A549 (cell line): ENCODE measurements at regions not wholly inside any gene's neighbourhood (a gene's known extent, or its start where the extent isn't known, plus 50 kb on each side); places are given as distances from the start of the nearest gene placed in this dataset.

ENCODE experiments used
- CTCF ChIP-seq: fragments of >200 bp; sonication (Bioruptor Twin); formaldehyde crosslinking; IDR thresholded peaks from 3 replicates; pipeline ENCODE4 v1.5.1; 2016
- EP300 ChIP-seq, 2 experiments: fragments of >200 bp; sonication (Bioruptor Twin); formaldehyde crosslinking; IDR thresholded peaks; 2 replicates in 1 of 2; 3 replicates in 1 of 2; pipeline ENCODE4 v1.6.1; 2016 to 2017
- FOXS1 ChIP-seq: fragments of 250-450 bp; sonication (Bioruptor Pico); IDR thresholded peaks from 2 replicates; pipeline ENCODE4 v1.5.0; 2020; ENCODE audit warnings: mild to moderate bottlenecking, moderate library complexity
- MAZ ChIP-seq: fragments of 150-350 bp; IDR thresholded peaks from 2 replicates; pipeline ENCODE4 v1.6.1; 2014; ENCODE audit warnings: antibody characterized with exemption, low read depth, low read length, borderline replicate concordance
- NFE2L2 ChIP-seq: fragments of 150-350 bp; conservative IDR thresholded peaks from 2 replicates; pipeline ENCODE4 v1.6.1; 2014; ENCODE audit warnings: low read length
- POLR2A ChIP-seq: IDR thresholded peaks from 2 replicates; pipeline ENCODE4 v1.6.1; 2012; ENCODE audit warnings: mild to moderate bottlenecking, low read length
- RAD21 ChIP-seq, 2 experiments: fragments of >200 bp in 1 of 2; sonication (Bioruptor Twin) in 1 of 2; formaldehyde crosslinking in 1 of 2; IDR thresholded peaks in 1 of 2; conservative IDR thresholded peaks in 1 of 2; 2 replicates in 1 of 2; 3 replicates in 1 of 2; pipeline ENCODE4 v1.6.1; 2012 to 2018; ENCODE audit warnings: inconsistent platforms in 1 of 2
- RFX5 ChIP-seq: fragments of 450-650 bp; IDR thresholded peaks from 2 replicates; pipeline ENCODE4 v1.7.1; 2014; ENCODE audit warnings: antibody characterized with exemption, mild to moderate bottlenecking, moderate library complexity
- SREBF2 ChIP-seq: fragments of 450-650 bp; IDR thresholded peaks from 2 replicates; pipeline ENCODE4 v1.6.1; 2014; ENCODE audit warnings: mild to moderate bottlenecking, moderate library complexity

DNA sequence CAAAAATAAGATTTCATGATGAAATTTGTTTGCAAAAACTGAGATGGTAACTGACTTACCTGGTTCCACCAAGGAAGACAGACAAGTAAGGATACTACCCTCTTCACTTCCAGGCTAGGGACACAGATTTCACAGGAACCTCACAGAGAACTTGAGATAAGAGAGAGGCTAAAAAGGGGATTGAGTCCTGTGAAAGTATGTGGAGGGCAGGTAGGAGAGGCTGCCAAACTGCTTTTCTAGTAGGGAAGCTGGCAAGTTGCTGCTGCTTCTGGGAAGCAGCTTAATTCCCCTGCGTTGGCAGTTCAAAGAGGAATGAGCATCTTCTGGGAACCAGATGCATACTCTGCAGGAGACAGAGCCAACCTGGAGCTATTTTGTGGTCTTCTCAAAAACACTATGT is 841.6 kb downstream of the CCSER2 start:
- TF ChIP-seq CTCF (no peak), SREBF2 (no peak), POLR2A (no peak), RAD21 (conservative IDR thresholded peaks at IDR 0.05 in 1 of 2, IDR thresholded peaks at IDR 0.05 in 1 of 2) (no peak), FOXS1 (CRISPR knock-in tag) (no peak), RFX5 (no peak), MAZ (no peak), NFE2L2 (no peak), EP300 (IDR thresholded peaks at IDR 0.05) (no peak)
